Nephron (organoid): ENCODE measurements at regions not wholly inside any gene's neighbourhood (a gene's known extent, or its start where the extent isn't known, plus 50 kb on each side); places are given as distances from the start of the nearest gene placed in this dataset.

Experiments used
- H3K27ac Mint-ChIP-seq, 3 experiments: 2 replicates each; pipeline ENCODE4 v1.8.0; 2020; ENCODE audit warnings: mixed read lengths in 3 of 3, mild to moderate bottlenecking in 2 of 3, moderate library complexity in 1 of 3
- H3K27me3 Mint-ChIP-seq: 2 replicates; pipeline ENCODE4 v1.8.0; 2021; ENCODE audit warnings: low read depth, mild to moderate bottlenecking, moderate library complexity, mixed read lengths
- H3K36me3 Mint-ChIP-seq: 2 replicates; pipeline ENCODE4 v1.8.0; 2020; ENCODE audit warnings: low read depth, mixed read lengths
- H3K4me1 Mint-ChIP-seq: 2 replicates; pipeline ENCODE4 v1.8.0; 2020; ENCODE audit warnings: mixed read lengths
- H3K4me3 Mint-ChIP-seq, 3 experiments: 2 replicates each; pipeline ENCODE4 v1.8.0; 2020; ENCODE audit warnings: mild to moderate bottlenecking in 3 of 3, mixed read lengths in 3 of 3, moderate library complexity in 2 of 3
- H3K9me3 Mint-ChIP-seq: 2 replicates; pipeline ENCODE4 v1.8.0; 2020; ENCODE audit warnings: mixed read lengths
- CTCF ChIP-seq, 3 experiments: fragments of 200-600 bp; sonication (generic); IDR thresholded peaks; one replicate each; pipeline ENCODE4 v1.5.0; 2021; ENCODE audit warnings: antibody characterized with exemption in 3 of 3; ENCODE audit not compliant: unreplicated experiment in 3 of 3

- Mint-ChIP-seq H3K27ac (no peak overlapping the region), H3K9me3 (peaks cover 2% of the 10 kb centered on the region), H3K27me3 (no peaks in the 10 kb centered on the region), H3K36me3 (peaks cover 3% of the 10 kb centered on the region), H3K4me1 (peaks cover 16% of the 10 kb centered on the region), H3K4me3 (no peak overlapping the region)
- no peak for TF ChIP-seq CTCF (IDR thresholded peaks at IDR 0.05; ENCODE audit: unreplicated experiment in 3 of 3)
Observed at GRCh38 chr14:47778631-47779030, 103.2 kb upstream of the MDGA2 start.

DNA sequence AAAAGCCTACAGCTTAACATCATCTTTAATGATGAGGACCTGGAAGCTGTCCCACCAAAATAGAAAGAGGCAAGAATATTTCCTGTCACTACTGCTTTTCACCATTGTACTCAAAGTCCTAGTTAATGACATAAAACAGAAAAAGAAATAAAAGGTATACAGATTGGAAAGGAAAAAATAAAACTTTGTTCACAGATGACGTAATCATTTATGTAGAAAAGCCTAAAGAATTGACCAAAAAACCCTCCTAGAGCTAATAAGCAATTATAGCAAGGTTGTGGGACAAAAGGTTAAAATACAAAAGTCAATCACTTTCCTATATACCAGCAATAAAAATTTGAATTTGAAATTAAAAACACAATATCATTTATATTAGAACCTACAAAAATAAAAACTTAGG, 97.2 kb upstream of the MDGA2 start:
- H3K4me3 Mint-ChIP-seq: no peak overlapping the region
- H3K27ac Mint-ChIP-seq: no peak overlapping the region
- H3K4me1 Mint-ChIP-seq: no peaks in the 10 kb centered on the region
- H3K27me3 Mint-ChIP-seq: no peaks in the 10 kb centered on the region
- no peaks in the 10 kb centered on the region for H3K36me3 Mint-ChIP-seq
- no peaks in the 10 kb centered on the region for H3K9me3 Mint-ChIP-seq
- no peak for TF ChIP-seq CTCF (IDR thresholded peaks at IDR 0.05; ENCODE audit: unreplicated experiment in 3 of 3)

DNA sequence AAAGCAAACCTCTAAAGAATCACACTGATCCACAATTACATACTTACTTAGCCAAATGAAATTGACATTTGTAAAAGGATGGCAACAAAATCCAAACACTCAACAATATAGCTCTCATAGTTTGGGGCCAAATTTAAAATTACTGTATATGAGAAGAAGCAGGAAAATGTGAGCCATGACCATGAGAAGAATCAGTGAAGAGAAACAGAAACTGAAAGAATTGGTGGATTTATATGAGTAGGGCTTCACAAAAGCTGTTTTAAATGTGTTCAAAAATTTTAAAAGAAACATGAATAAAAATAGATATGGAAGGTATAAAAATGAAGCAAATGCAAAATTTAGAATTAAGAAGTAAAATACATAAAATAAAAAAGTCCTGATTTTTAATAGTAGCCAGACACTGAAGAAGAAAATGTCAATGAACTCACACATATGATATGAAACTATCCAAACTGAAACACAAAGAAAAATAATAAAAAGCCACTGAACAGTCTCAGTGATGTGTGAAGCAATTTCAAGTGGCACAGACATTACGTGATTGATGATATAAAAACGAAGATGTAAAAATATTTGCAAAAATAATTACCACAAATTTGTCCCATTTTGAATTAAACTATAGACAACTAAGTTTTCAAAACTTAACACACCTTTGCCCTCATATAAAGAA, 87.9 kb upstream of the MDGA2 start:
- H3K36me3 Mint-ChIP-seq: peaks cover 5% of the 10 kb centered on the region
- peaks cover 7% of the 10 kb centered on the region for H3K9me3 Mint-ChIP-seq
- no peaks in the 10 kb centered on the region for H3K27me3 Mint-ChIP-seq
- H3K4me3 Mint-ChIP-seq: no peak overlapping the region
- H3K4me1 Mint-ChIP-seq: no peaks in the 10 kb centered on the region
- no peak overlapping the region for H3K27ac Mint-ChIP-seq
- no peak for TF ChIP-seq CTCF (IDR thresholded peaks at IDR 0.05; ENCODE audit: unreplicated experiment in 3 of 3)

DNA sequence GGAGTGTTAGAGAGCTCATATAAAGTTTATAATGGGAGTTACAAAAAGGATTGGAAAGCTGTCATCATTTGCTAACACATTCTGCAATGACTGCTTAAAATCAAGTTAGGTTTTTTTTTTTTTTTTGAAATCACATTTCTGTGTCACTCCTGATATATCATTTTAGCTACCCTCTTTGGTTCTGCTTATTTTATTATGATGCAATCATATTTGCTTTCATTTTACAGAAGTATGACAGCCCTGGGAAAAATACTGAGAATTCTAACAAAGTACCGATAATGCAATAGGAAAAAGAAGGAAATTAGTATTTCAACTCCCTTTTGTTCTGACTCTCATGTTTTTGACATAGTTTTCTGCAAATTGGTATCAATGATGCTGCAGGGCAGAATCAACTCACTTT, 71.6 kb upstream of the MDGA2 start:
- no peaks in the 10 kb centered on the region for H3K27me3 Mint-ChIP-seq
- H3K4me3 Mint-ChIP-seq: no peak overlapping the region
- no peaks in the 10 kb centered on the region for H3K4me1 Mint-ChIP-seq
- H3K36me3 Mint-ChIP-seq: no peaks in the 10 kb centered on the region
- H3K27ac Mint-ChIP-seq: no peak overlapping the region
- peaks cover 2% of the 10 kb centered on the region for H3K9me3 Mint-ChIP-seq
- no peak for TF ChIP-seq CTCF (IDR thresholded peaks at IDR 0.05; ENCODE audit: unreplicated experiment in 3 of 3)

- no peaks in the 10 kb centered on the region for H3K9me3 Mint-ChIP-seq
- TF ChIP-seq CTCF (IDR thresholded peaks at IDR 0.05; ENCODE audit: unreplicated experiment in 3 of 3): no peak
- no peaks in the 10 kb centered on the region for H3K4me1 Mint-ChIP-seq
Observed at GRCh38 chr14:47744155-47744554, 68.8 kb upstream of the MDGA2 start.

GRCh38 chr14:47739541-47739940, 64.1 kb upstream of the MDGA2 start:
- Mint-ChIP-seq H3K9me3 (no peaks in the 10 kb centered on the region), H3K4me1 (no peaks in the 10 kb centered on the region), H3K4me3 (no peak overlapping the region), H3K36me3 (no peaks in the 10 kb centered on the region), H3K27me3 (no peaks in the 10 kb centered on the region), H3K27ac (no peak overlapping the region)
- TF ChIP-seq CTCF (IDR thresholded peaks at IDR 0.05; ENCODE audit: unreplicated experiment in 3 of 3): no peak

More at GRCh38 chr14:47744155-47744554, 68.8 kb upstream of the MDGA2 start:
- no peaks in the 10 kb centered on the region for H3K36me3 Mint-ChIP-seq
- H3K27ac Mint-ChIP-seq: no peak overlapping the region
- H3K27me3 Mint-ChIP-seq: no peaks in the 10 kb centered on the region
- H3K4me3 Mint-ChIP-seq: no peak overlapping the region
